ENCODE measurements at regions not wholly inside any gene's neighbourhood (a gene's known extent, or its start where the extent isn't known, plus 50 kb on each side); places are given as distances from the start of the nearest gene placed in this dataset.

- H3K4me3 ChIP-seq (ENCODE audit: low read length in 2 of 2) = no peak overlapping the region
- H3K9me3 ChIP-seq (ENCODE audit: control insufficient read depth in 1 of 2, low read length in 2 of 2) = no peaks in the 10 kb centered on the region
- H3K27me3 ChIP-seq (ENCODE audit: insufficient read depth, low read length) = no peaks in the 10 kb centered on the region
- Mint-ChIP-seq H3K4me3 (no peak overlapping the region), H3K36me3 (no peaks in the 10 kb centered on the region), H3K9me3 (no peaks in the 10 kb centered on the region), H3K4me1 (no peaks in the 10 kb centered on the region), H3K27ac (no peak overlapping the region), H3K27me3 (peaks cover 0 to 2% of the 10 kb centered on the region in 2 donors)
- H3K27ac ChIP-seq (ENCODE audit: low read depth, low read length) = no peak overlapping the region
- no peak for DNase-seq
- intact Hi-C loops (cut with micrococcal nuclease) = no loop called here
- no peaks in the 10 kb centered on the region for H3K36me3 ChIP-seq (ENCODE audit: insufficient read depth, low read length)
- ChIA-PET CTCF (ENCODE audit: partially characterized antibody) (no interaction called here), POLR2A (ENCODE audit: partially characterized antibody) (no interaction called here)
- H3K4me1 ChIP-seq (ENCODE audit: insufficient read depth, low read length) = no peaks in the 10 kb centered on the region
Measured at GRCh38 chr2:126846241-126846640, 52.4 kb upstream of the TEX51 start.

All from CD4-positive, alpha-beta memory T cell (primary cell).